ENCODE measurements at regions not wholly inside any gene's neighbourhood (a gene's known extent, or its start where the extent isn't known, plus 50 kb on each side); places are given as distances from the start of the nearest gene placed in this dataset.

- no peak for TF ChIP-seq POLR2A (IDR thresholded peaks at IDR 0.05)
- no peak for TF ChIP-seq CTCF (IDR thresholded peaks at IDR 0.05)
These were observed 554.2 kb downstream of the JRKL start for GRCh38 chr11:96943970-96944369.

All from Peyer's patch (tissue), 4 donors.